PC-3 (cell line): ENCODE measurements at regions not wholly inside any gene's neighbourhood (a gene's known extent, or its start where the extent isn't known, plus 50 kb on each side); places are given as distances from the start of the nearest gene placed in this dataset.
"Not testable (repeated sequence)": the region's sequence is repeated elsewhere in the genome, so short reads cannot be mapped to it uniquely, and the experiment has no call there.

Experiments
- CTCF ChIP-seq: fragments of 300-600 bp; sonication (generic); conservative IDR thresholded peaks from 2 replicates; pipeline ENCODE4 v1.5.1; 2017; ENCODE audit warnings: antibody characterized with exemption, low read depth, mild to moderate bottlenecking, low read length
- EZH2phosphoT487 ChIP-seq: fragments of 300-600 bp; sonication (generic); IDR thresholded peaks from 2 replicates; pipeline ENCODE4 v1.6.1; 2018; ENCODE audit warnings: mild to moderate bottlenecking, antibody characterized with exemption, low read length, borderline replicate concordance

GRCh38 chr12:61590864-61591263 lies 669.3 kb upstream of the USP15 start:
- TF ChIP-seq CTCF, EZH2phosphoT487: not testable (repeated sequence)
